HEK293T (cell line): ENCODE measurements at regions not wholly inside any gene's neighbourhood (a gene's known extent, or its start where the extent isn't known, plus 50 kb on each side); places are given as distances from the start of the nearest gene placed in this dataset.

ENCODE experiments used
- CTCF ChIA-PET: fragments of 350-600 bp; formaldehyde crosslinking; extraction: SDS; loops from one replicate; lab custom pipeline; 2021; ENCODE audit warnings: antibody characterized with exemption, inconsistent platforms; lab: Yijun Ruan, JAX
- POLR2A ChIA-PET: fragments of 350-600 bp; formaldehyde crosslinking; extraction: SDS; loops from one replicate; lab custom pipeline; 2020; ENCODE audit warnings: antibody characterized with exemption, inconsistent platforms; lab: Yijun Ruan, JAX
- DNase-seq: peaks from one replicate; pipeline ENCODE4 v3.0.0; 2012; ENCODE audit warnings: mixed read lengths; ENCODE audit errors: extremely low spot score
- ARNT ChIP-seq: fragments of 450-650 bp; IDR thresholded peaks from 2 replicates; pipeline ENCODE4 v1.6.1; 2017; ENCODE audit warnings: mild to moderate bottlenecking
- BHLHE40 ChIP-seq: fragments of 450-650 bp; IDR thresholded peaks from 2 replicates; pipeline ENCODE4 v1.6.1; 2016; ENCODE audit warnings: mild to moderate bottlenecking, moderate library complexity, borderline replicate concordance
- CTBP1 ChIP-seq: fragments of 450-650 bp; IDR thresholded peaks from 2 replicates; pipeline ENCODE4 v1.6.1; 2016; ENCODE audit warnings: borderline replicate concordance
- ELF4 ChIP-seq: fragments of 450-650 bp; IDR thresholded peaks from 2 replicates; pipeline ENCODE4 v1.6.1; 2017; ENCODE audit warnings: antibody characterized with exemption
- FOXA1 ChIP-seq: fragments of 450-650 bp; IDR thresholded peaks from 2 replicates; pipeline ENCODE4 v1.6.1; 2016; ENCODE audit warnings: mild to moderate bottlenecking
- FOXK2 ChIP-seq: fragments of 450-650 bp; IDR thresholded peaks from 2 replicates; pipeline ENCODE4 v1.6.1; 2016; ENCODE audit warnings: mild to moderate bottlenecking
- FOXM1 ChIP-seq: fragments of 450-650 bp; IDR thresholded peaks from 2 replicates; pipeline ENCODE4 v1.6.1; 2017; ENCODE audit warnings: mild to moderate bottlenecking, borderline replicate concordance
- HDGF ChIP-seq: fragments of 450-650 bp; IDR thresholded peaks from 2 replicates; pipeline ENCODE4 v1.6.1; 2017; ENCODE audit warnings: antibody characterized with exemption, borderline replicate concordance
- L3MBTL2 ChIP-seq: fragments of 450-650 bp; conservative IDR thresholded peaks from 2 replicates; pipeline ENCODE4 v1.6.1; 2016; ENCODE audit warnings: mild to moderate bottlenecking
- LEF1 ChIP-seq: fragments of 450-650 bp; IDR thresholded peaks from 2 replicates; pipeline ENCODE4 v1.6.1; 2017; ENCODE audit warnings: mild to moderate bottlenecking, borderline replicate concordance
- NFRKB ChIP-seq: fragments of 450-650 bp; IDR thresholded peaks from 2 replicates; pipeline ENCODE4 v1.6.1; 2016; ENCODE audit warnings: mild to moderate bottlenecking, moderate library complexity
- PKNOX1 ChIP-seq: fragments of 450-650 bp; IDR thresholded peaks from 2 replicates; pipeline ENCODE4 v1.6.1; 2016
- SP1 ChIP-seq: fragments of 450-650 bp; IDR thresholded peaks from 2 replicates; pipeline ENCODE4 v1.6.1; 2017
- SUZ12 ChIP-seq: fragments of 450-650 bp; IDR thresholded peaks from 2 replicates; pipeline ENCODE4 v1.6.1; 2016; ENCODE audit warnings: mild to moderate bottlenecking
- TARDBP ChIP-seq: fragments of 450-650 bp; IDR thresholded peaks from 2 replicates; pipeline ENCODE4 v1.6.1; 2016
- ZNF384 ChIP-seq: fragments of 450-650 bp; IDR thresholded peaks from 2 replicates; pipeline ENCODE4 v1.6.1; 2016

GRCh38 chr1:38446936-38447335 lies 400.3 kb upstream of the POU3F1 start:
- TF ChIP-seq HDGF (no peak), ELF4 (no peak), TARDBP (no peak), L3MBTL2 (no peak), FOXM1 (no peak), FOXK2 (no peak), FOXA1 (no peak), ARNT (no peak), PKNOX1 (no peak), CTBP1 (no peak), BHLHE40 (no peak), NFRKB (no peak), LEF1 (no peak), ZNF384 (no peak), SP1 (no peak), SUZ12 (no peak)
- no peak for DNase-seq
- ChIA-PET POLR2A (no interaction called here), CTCF (no interaction called here)

- POLR2A ChIA-PET: no interaction called here
- TF ChIP-seq BHLHE40: no peak
- no peak for TF ChIP-seq SP1
- no peak for TF ChIP-seq L3MBTL2
- 0 out of 2 replicates have a peak, but pooled peaks have one; percentile 15 for TF ChIP-seq PKNOX1
- no peak for TF ChIP-seq HDGF
Measured at GRCh38 chr1:38444770-38445442, 398.3 kb upstream of the POU3F1 start.

GRCh38 chr1:38444311-38444710 lies 397.7 kb upstream of the POU3F1 start:
- no peak for DNase-seq
- ChIA-PET CTCF (no interaction called here), POLR2A (no interaction called here)
- TF ChIP-seq FOXK2 (no peak), LEF1 (no peak), SP1 (no peak), CTBP1 (no peak), ELF4 (no peak), BHLHE40 (no peak), HDGF (no peak), TARDBP (no peak), SUZ12 (no peak), NFRKB (no peak), FOXA1 (no peak), L3MBTL2 (no peak), FOXM1 (no peak)

More at GRCh38 chr1:38444770-38445442, 398.3 kb upstream of the POU3F1 start:
- CTCF ChIA-PET: no interaction called here
- DNase-seq: no peak

- DNase-seq: no peak
- no peak for TF ChIP-seq FOXA1
- TF ChIP-seq ARNT: no peak
- no peak for TF ChIP-seq LEF1
- no peak for TF ChIP-seq TARDBP
- TF ChIP-seq SP1: no peak
- TF ChIP-seq FOXK2: no peak
- TF ChIP-seq PKNOX1: no peak
- TF ChIP-seq ELF4: no peak
- TF ChIP-seq ZNF384: no peak
- CTCF ChIA-PET: no interaction called here
- POLR2A ChIA-PET: no interaction called here
Measured at GRCh38 chr1:38440402-38440801, 393.8 kb upstream of the POU3F1 start.

- ChIA-PET CTCF (no interaction called here), POLR2A (no interaction called here)
- no peak for DNase-seq
- TF ChIP-seq HDGF: no peak
- no peak for TF ChIP-seq ELF4
- no peak for TF ChIP-seq TARDBP
- no peak for TF ChIP-seq ARNT
- TF ChIP-seq SUZ12: no peak
- TF ChIP-seq SP1: no peak
- TF ChIP-seq BHLHE40: no peak
- TF ChIP-seq FOXA1: no peak
- no peak for TF ChIP-seq FOXM1
- TF ChIP-seq NFRKB: no peak
- TF ChIP-seq L3MBTL2: no peak
- TF ChIP-seq FOXK2: no peak
- TF ChIP-seq PKNOX1: no peak
- no peak for TF ChIP-seq ZNF384
- TF ChIP-seq CTBP1: no peak
- TF ChIP-seq LEF1: no peak
Measured at GRCh38 chr1:38436749-38437148, 390.2 kb upstream of the POU3F1 start.

- POLR2A ChIA-PET: no interaction called here
- CTCF ChIA-PET: no interaction called here
- TF ChIP-seq FOXM1 (no peak), PKNOX1 (no peak), FOXK2 (no peak), ZNF384 (no peak), TARDBP (no peak), FOXA1 (no peak), CTBP1 (no peak), SUZ12 (no peak), L3MBTL2 (no peak), ARNT (no peak), NFRKB (no peak), LEF1 (no peak), BHLHE40 (no peak), SP1 (no peak), ELF4 (no peak), HDGF (no peak)
- no peak for DNase-seq
Measured at GRCh38 chr1:38436006-38436405, 389.4 kb upstream of the POU3F1 start.
